ENCODE measurements at regions not wholly inside any gene's neighbourhood (a gene's known extent, or its start where the extent isn't known, plus 50 kb on each side); places are given as distances from the start of the nearest gene placed in this dataset.

GRCh38 chr3:75332794-75333193 lies 331.3 kb upstream of the FRG2C start:
- no peak for DNase-seq (ENCODE audit: low spot score in 2 of 2)
- no peaks in the 10 kb centered on the region for H3K36me3 ChIP-seq
- no peak overlapping the region for H3K4me3 ChIP-seq
- no peaks in the 10 kb centered on the region for H3K9me3 ChIP-seq
- H3K27ac ChIP-seq = no peak overlapping the region
- H3K4me1 ChIP-seq = no peaks in the 10 kb centered on the region
- no peaks in the 10 kb centered on the region for H3K27me3 ChIP-seq
- 4% methylated on average over 2 of the region's 2 CpGs for WGBS
- no peak for TF ChIP-seq POLR2A (IDR thresholded peaks at IDR 0.05)
- TF ChIP-seq CTCF (IDR thresholded peaks at IDR 0.05) = no peak
- no peak for TF ChIP-seq EP300 (IDR thresholded peaks at IDR 0.05)
- TF ChIP-seq POLR2AphosphoS5 (IDR thresholded peaks at IDR 0.05) = no peak

GRCh38 chr3:75334299-75334698 lies 329.8 kb upstream of the FRG2C start:
- H3K36me3 ChIP-seq = no peaks in the 10 kb centered on the region
- no peaks in the 10 kb centered on the region for H3K9me3 ChIP-seq
- no peaks in the 10 kb centered on the region for H3K4me1 ChIP-seq
- no peak overlapping the region for H3K27ac ChIP-seq
- 86% methylated on average over 3 of the region's 3 CpGs for WGBS
- no peak overlapping the region for H3K4me3 ChIP-seq
- no peaks in the 10 kb centered on the region for H3K27me3 ChIP-seq
- DNase-seq (ENCODE audit: low spot score in 2 of 2) = no peak
- TF ChIP-seq CTCF (IDR thresholded peaks at IDR 0.05) = no peak
- no peak for TF ChIP-seq EP300 (IDR thresholded peaks at IDR 0.05)
- TF ChIP-seq POLR2AphosphoS5 (IDR thresholded peaks at IDR 0.05) = no peak
- TF ChIP-seq POLR2A (IDR thresholded peaks at IDR 0.05) = no peak

GRCh38 chr3:75337226-75337900 lies 326.8 kb upstream of the FRG2C start:
- Histone ChIP-seq H3K27ac (no peak overlapping the region), H3K9me3 (no peaks in the 10 kb centered on the region), H3K4me1 (no peaks in the 10 kb centered on the region), H3K27me3 (no peaks in the 10 kb centered on the region), H3K4me3 (no peak overlapping the region), H3K36me3 (no peaks in the 10 kb centered on the region)
- WGBS = 73% methylated on average over 3 of the region's 3 CpGs
- no peak for DNase-seq (ENCODE audit: low spot score in 2 of 2)
- TF ChIP-seq POLR2AphosphoS5 (IDR thresholded peaks at IDR 0.05) = no peak
- TF ChIP-seq CTCF (IDR thresholded peaks at IDR 0.05) = no peak
- no peak for TF ChIP-seq POLR2A (IDR thresholded peaks at IDR 0.05)
- TF ChIP-seq EP300 (IDR thresholded peaks at IDR 0.05) = no peak

- DNase-seq (ENCODE audit: low spot score in 2 of 2) = no peak
- Histone ChIP-seq H3K4me3 (no peak overlapping the region), H3K27me3 (no peaks in the 10 kb centered on the region), H3K27ac (no peak overlapping the region), H3K4me1 (no peaks in the 10 kb centered on the region), H3K36me3 (no peaks in the 10 kb centered on the region), H3K9me3 (no peaks in the 10 kb centered on the region)
- TF ChIP-seq POLR2AphosphoS5 (IDR thresholded peaks at IDR 0.05) (no peak), EP300 (IDR thresholded peaks at IDR 0.05) (no peak), CTCF (IDR thresholded peaks at IDR 0.05) (no peak), POLR2A (IDR thresholded peaks at IDR 0.05) (no peak)
- 86% methylated on average over 2 of the region's 3 CpGs for WGBS
These were observed 325.8 kb upstream of the FRG2C start for GRCh38 chr3:75338342-75338741.

GRCh38 chr3:75341324-75342067 lies 322.6 kb upstream of the FRG2C start:
- Histone ChIP-seq H3K9me3 (no peaks in the 10 kb centered on the region), H3K4me1 (no peaks in the 10 kb centered on the region), H3K27me3 (no peaks in the 10 kb centered on the region), H3K4me3 (no peak overlapping the region), H3K36me3 (no peaks in the 10 kb centered on the region), H3K27ac (no peak overlapping the region)
- 25% methylated on average over 12 of the region's 12 CpGs for WGBS
- TF ChIP-seq POLR2AphosphoS5 (IDR thresholded peaks at IDR 0.05) (no peak), EP300 (IDR thresholded peaks at IDR 0.05) (no peak), CTCF (IDR thresholded peaks at IDR 0.05) (no peak), POLR2A (IDR thresholded peaks at IDR 0.05) (no peak)
- DNase-seq (ENCODE audit: low spot score in 2 of 2) = no peak

All from suprapubic skin (tissue), 4 donors.